ENCODE measurements at regions not wholly inside any gene's neighbourhood (a gene's known extent, or its start where the extent isn't known, plus 50 kb on each side); places are given as distances from the start of the nearest gene placed in this dataset.

GRCh38 chr4:59643682-59644081 lies 1556.4 kb upstream of the ADGRL3 start:
- Histone ChIP-seq H3K36me3 (replicated peaks) (no peaks in the 10 kb centered on the region), H3K27me3 (replicated peaks) (no peaks in the 10 kb centered on the region), H3K4me3 (ENCODE audit: low read depth, low read length) (no peak overlapping the region), H3K27ac (no peak overlapping the region)
- in situ Hi-C loops (cut with HindIII; ENCODE audit: low pct_ligation_motif_present, low sequenced_read_pairs): no loop called here
- no peak for DNase-seq
- no peak for TF ChIP-seq CTCF (IDR thresholded peaks at IDR 0.05; ENCODE audit: low read depth, low read length, missing control alignments)

- Histone ChIP-seq H3K27me3 (replicated peaks) (no peaks in the 10 kb centered on the region), H3K27ac (no peak overlapping the region), H3K36me3 (replicated peaks) (no peaks in the 10 kb centered on the region), H3K4me3 (ENCODE audit: low read depth, low read length) (no peak overlapping the region)
- TF ChIP-seq CTCF (IDR thresholded peaks at IDR 0.05; ENCODE audit: low read depth, low read length, missing control alignments): no peak
- in situ Hi-C loops (cut with HindIII; ENCODE audit: low pct_ligation_motif_present, low sequenced_read_pairs): no loop called here
- no peak for DNase-seq
These were observed 1555.4 kb upstream of the ADGRL3 start for GRCh38 chr4:59644765-59645164.

GRCh38 chr4:59646082-59646481 lies 1554.0 kb upstream of the ADGRL3 start:
- in situ Hi-C loops (cut with HindIII; ENCODE audit: low pct_ligation_motif_present, low sequenced_read_pairs): no loop called here
- TF ChIP-seq CTCF (IDR thresholded peaks at IDR 0.05; ENCODE audit: low read depth, low read length, missing control alignments): no peak

GRCh38 chr4:59647011-59647410 lies 1553.1 kb upstream of the ADGRL3 start:
- no peaks in the 10 kb centered on the region for H3K36me3 ChIP-seq (replicated peaks)
- TF ChIP-seq CTCF (IDR thresholded peaks at IDR 0.05; ENCODE audit: low read depth, low read length, missing control alignments): no peak
- no peak overlapping the region for H3K27ac ChIP-seq
- in situ Hi-C loops (cut with HindIII; ENCODE audit: low pct_ligation_motif_present, low sequenced_read_pairs): no loop called here
- no peaks in the 10 kb centered on the region for H3K27me3 ChIP-seq (replicated peaks)
- DNase-seq: no peak
- no peak overlapping the region for H3K4me3 ChIP-seq (ENCODE audit: low read depth, low read length)

More at GRCh38 chr4:59646082-59646481, 1554.0 kb upstream of the ADGRL3 start:
- Histone ChIP-seq H3K27ac (no peak overlapping the region), H3K36me3 (replicated peaks) (no peaks in the 10 kb centered on the region), H3K4me3 (ENCODE audit: low read depth, low read length) (no peak overlapping the region), H3K27me3 (replicated peaks) (no peaks in the 10 kb centered on the region)
- no peak for DNase-seq

GRCh38 chr4:59647500-59647899 lies 1552.6 kb upstream of the ADGRL3 start:
- in situ Hi-C loops (cut with HindIII; ENCODE audit: low pct_ligation_motif_present, low sequenced_read_pairs): no loop called here
- no peak overlapping the region for H3K27ac ChIP-seq
- TF ChIP-seq CTCF (IDR thresholded peaks at IDR 0.05; ENCODE audit: low read depth, low read length, missing control alignments): no peak
- DNase-seq: no peak
- no peaks in the 10 kb centered on the region for H3K36me3 ChIP-seq (replicated peaks)
- H3K4me3 ChIP-seq (ENCODE audit: low read depth, low read length): no peak overlapping the region
- no peaks in the 10 kb centered on the region for H3K27me3 ChIP-seq (replicated peaks)

GRCh38 chr4:59650861-59651260 lies 1549.3 kb upstream of the ADGRL3 start:
- H3K27ac ChIP-seq: no peak overlapping the region
- no peak for DNase-seq
- H3K4me3 ChIP-seq (ENCODE audit: low read depth, low read length): no peak overlapping the region
- in situ Hi-C loops (cut with HindIII; ENCODE audit: low pct_ligation_motif_present, low sequenced_read_pairs): no loop called here
- no peaks in the 10 kb centered on the region for H3K36me3 ChIP-seq (replicated peaks)
- no peaks in the 10 kb centered on the region for H3K27me3 ChIP-seq (replicated peaks)
- TF ChIP-seq CTCF (IDR thresholded peaks at IDR 0.05; ENCODE audit: low read depth, low read length, missing control alignments): no peak
